Ovary (tissue), 3 donors: ENCODE measurements at regions not wholly inside any gene's neighbourhood (a gene's known extent, or its start where the extent isn't known, plus 50 kb on each side); places are given as distances from the start of the nearest gene placed in this dataset.
"Not testable (repeated sequence)": the region's sequence is repeated elsewhere in the genome, so short reads cannot be mapped to it uniquely, and the experiment has no call there.

Experiments
- CTCF ChIP-seq, 3 donors: fragments of 450-650 bp in 2 of 3; fragments of 200-600 bp in 1 of 3; IDR thresholded peaks; one replicate each; pipeline versions ENCODE4 v1.5.1 to v1.8.0; 2016 to 2022; ENCODE audit warnings: antibody characterized with exemption in 3 of 3, mild to moderate bottlenecking in 1 of 3
- EP300 ChIP-seq: sonication (generic); formaldehyde crosslinking; IDR thresholded peaks from one replicate; pipeline ENCODE4 v1.6.1; 2017; ENCODE audit warnings: antibody characterized with exemption
- donor health status: DM: no; HTN: no; CAD: no.

GRCh38 chrX:40794829-40795130, 59.4 kb upstream of the MED14 start:
- not testable (repeated sequence) for TF ChIP-seq CTCF (IDR thresholded peaks at IDR 0.05); EP300
